ENCODE measurements at regions not wholly inside any gene's neighbourhood (a gene's known extent, or its start where the extent isn't known, plus 50 kb on each side); places are given as distances from the start of the nearest gene placed in this dataset.

DNA sequence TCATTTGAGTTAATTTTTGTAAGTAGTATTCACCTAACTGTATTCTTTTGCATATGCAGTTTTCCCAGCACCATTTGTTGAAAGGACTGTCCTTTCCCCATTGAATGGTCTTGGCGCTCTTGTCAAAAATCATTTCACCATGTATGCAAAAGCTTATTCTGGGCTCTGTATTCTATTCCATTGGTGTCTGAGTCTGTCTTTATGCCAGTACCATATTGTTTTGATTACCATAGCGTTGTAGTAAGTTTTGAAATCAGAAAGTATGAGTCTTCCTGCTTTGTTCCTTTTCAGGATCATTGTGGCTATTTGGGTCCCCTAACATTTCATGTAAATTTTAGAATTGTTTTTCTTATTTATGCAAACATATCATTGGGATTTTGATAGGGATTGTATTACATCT, 508.7 kb upstream of the RGS6 start:
- Histone ChIP-seq H3K4me1 (no peaks in the 10 kb centered on the region), H3K27ac (no peak overlapping the region), H3K36me3 (no peaks in the 10 kb centered on the region), H3K9me3 (peaks cover 0 to 21% (median 0%) of the 10 kb centered on the region in 3 donors), H3K4me3 (no peak overlapping the region), H3K27me3 (no peaks in the 10 kb centered on the region)
- TF ChIP-seq EP300 (IDR thresholded peaks at IDR 0.05) (no peak), POLR2AphosphoS5 (IDR thresholded peaks at IDR 0.05) (no peak), POLR2A (IDR thresholded peaks at IDR 0.05) (no peak)
- TF ChIP-seq, protein P1, sequence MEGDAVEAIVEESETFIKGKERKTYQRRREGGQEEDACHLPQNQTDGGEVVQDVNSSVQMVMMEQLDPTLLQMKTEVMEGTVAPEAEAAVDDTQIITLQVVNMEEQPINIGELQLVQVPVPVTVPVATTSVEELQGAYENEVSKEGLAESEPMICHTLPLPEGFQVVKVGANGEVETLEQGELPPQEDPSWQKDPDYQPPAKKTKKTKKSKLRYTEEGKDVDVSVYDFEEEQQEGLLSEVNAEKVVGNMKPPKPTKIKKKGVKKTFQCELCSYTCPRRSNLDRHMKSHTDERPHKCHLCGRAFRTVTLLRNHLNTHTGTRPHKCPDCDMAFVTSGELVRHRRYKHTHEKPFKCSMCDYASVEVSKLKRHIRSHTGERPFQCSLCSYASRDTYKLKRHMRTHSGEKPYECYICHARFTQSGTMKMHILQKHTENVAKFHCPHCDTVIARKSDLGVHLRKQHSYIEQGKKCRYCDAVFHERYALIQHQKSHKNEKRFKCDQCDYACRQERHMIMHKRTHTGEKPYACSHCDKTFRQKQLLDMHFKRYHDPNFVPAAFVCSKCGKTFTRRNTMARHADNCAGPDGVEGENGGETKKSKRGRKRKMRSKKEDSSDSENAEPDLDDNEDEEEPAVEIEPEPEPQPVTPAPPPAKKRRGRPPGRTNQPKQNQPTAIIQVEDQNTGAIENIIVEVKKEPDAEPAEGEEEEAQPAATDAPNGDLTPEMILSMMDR (IDR thresholded peaks at IDR 0.05): no peak
- no peak for ATAC-seq
- WGBS, 2 donors (ENCODE audit: low coverage in 1 of 2): 100% methylated on average over 2 of the region's 2 CpGs

DNA sequence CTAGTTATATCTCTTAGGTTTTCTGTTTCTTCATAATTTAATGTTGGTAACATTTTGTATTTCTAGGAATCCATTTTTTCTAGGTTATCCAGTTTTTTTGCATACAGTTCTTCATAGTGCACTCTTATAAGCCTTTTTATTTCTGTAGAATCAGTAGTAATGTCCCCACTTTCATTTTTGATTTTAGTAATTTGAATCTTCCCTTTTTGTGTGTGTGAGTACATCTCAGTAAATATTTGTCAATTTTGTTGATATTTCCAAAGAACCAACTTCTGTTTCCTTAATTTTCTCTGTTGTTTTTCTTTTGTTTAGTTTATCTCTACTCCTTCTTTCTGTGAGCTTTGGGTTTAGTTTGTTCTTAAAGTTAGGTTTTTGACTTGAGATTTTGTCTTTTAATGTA, 507.3 kb upstream of the RGS6 start:
- no peaks in the 10 kb centered on the region for H3K36me3 ChIP-seq
- H3K4me3 ChIP-seq: no peak overlapping the region
- H3K4me1 ChIP-seq: no peaks in the 10 kb centered on the region
- no peak for TF ChIP-seq EP300 (IDR thresholded peaks at IDR 0.05)
- TF ChIP-seq POLR2A (IDR thresholded peaks at IDR 0.05): no peak
- no peak for TF ChIP-seq POLR2AphosphoS5 (IDR thresholded peaks at IDR 0.05)
- TF ChIP-seq, protein P1 (IDR thresholded peaks at IDR 0.05): no peak
- H3K9me3 ChIP-seq: peaks cover 0 to 21% (median 0%) of the 10 kb centered on the region in 3 donors
- H3K27ac ChIP-seq: no peak overlapping the region
- H3K27me3 ChIP-seq: no peaks in the 10 kb centered on the region
- ATAC-seq: no peak

DNA sequence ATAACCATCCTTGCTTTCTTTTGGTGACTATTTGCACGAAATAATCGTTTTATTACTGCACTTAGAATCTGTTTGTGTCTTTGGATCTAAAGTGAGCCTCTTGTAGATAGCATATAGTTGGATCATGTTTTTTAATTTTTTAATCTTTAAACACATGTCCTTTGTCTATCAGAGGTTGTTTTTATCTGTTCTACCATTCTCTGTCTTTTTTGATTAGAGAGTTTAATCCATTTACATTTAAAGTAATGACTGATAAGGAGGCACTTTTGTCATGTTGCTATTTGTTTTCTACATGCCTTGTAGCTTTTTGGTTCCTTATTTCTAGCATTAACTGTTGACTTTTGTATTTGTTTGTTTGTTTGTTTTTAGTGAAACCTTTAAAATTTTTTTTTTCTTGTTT, 506.2 kb upstream of the RGS6 start:
- 83 to 100% methylated on average over 2 of the region's 2 CpGs for WGBS, 2 donors (ENCODE audit: low coverage in 1 of 2)
- no peak for ATAC-seq

DNA sequence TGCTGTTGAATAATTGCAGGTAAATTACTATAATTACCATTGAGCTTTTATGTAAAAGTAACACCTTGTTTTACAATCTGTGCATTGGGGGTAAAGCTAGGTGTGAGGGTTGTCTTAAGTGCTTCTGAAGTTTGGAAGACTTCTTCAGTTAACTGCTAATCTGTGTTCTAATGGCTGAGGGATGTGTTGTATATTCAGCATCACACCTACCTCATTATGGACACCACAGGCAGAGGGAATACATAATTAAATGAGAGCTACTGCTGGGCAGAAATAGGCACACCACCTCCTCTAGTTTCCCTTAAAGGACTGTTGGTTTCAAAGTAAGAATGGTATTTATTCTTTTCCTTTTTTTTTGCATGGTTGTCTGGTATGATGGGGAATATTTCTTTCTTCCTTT, 502.3 kb upstream of the RGS6 start:
- Histone ChIP-seq H3K36me3 (no peaks in the 10 kb centered on the region), H3K27me3 (no peaks in the 10 kb centered on the region), H3K27ac (no peak overlapping the region), H3K4me3 (no peak overlapping the region), H3K9me3 (peaks cover 0 to 11% (median 0%) of the 10 kb centered on the region in 3 donors), H3K4me1 (no peaks in the 10 kb centered on the region)
- TF ChIP-seq POLR2A (IDR thresholded peaks at IDR 0.05): no peak
- TF ChIP-seq EP300 (IDR thresholded peaks at IDR 0.05): no peak
- TF ChIP-seq, protein P1 (IDR thresholded peaks at IDR 0.05): no peak
- no peak for TF ChIP-seq POLR2AphosphoS5 (IDR thresholded peaks at IDR 0.05)
- no peak for ATAC-seq

More for the DNA sequence above, 506.2 kb upstream of the RGS6 start:
- H3K36me3 ChIP-seq: no peaks in the 10 kb centered on the region
- no peaks in the 10 kb centered on the region for H3K4me1 ChIP-seq
- no peak overlapping the region for H3K27ac ChIP-seq
- TF ChIP-seq POLR2A (IDR thresholded peaks at IDR 0.05) (no peak), POLR2AphosphoS5 (IDR thresholded peaks at IDR 0.05) (no peak), EP300 (IDR thresholded peaks at IDR 0.05) (no peak)
- peaks cover 0 to 21% (median 0%) of the 10 kb centered on the region in 3 donors for H3K9me3 ChIP-seq
- H3K27me3 ChIP-seq: no peaks in the 10 kb centered on the region
- H3K4me3 ChIP-seq: no peak overlapping the region

DNA sequence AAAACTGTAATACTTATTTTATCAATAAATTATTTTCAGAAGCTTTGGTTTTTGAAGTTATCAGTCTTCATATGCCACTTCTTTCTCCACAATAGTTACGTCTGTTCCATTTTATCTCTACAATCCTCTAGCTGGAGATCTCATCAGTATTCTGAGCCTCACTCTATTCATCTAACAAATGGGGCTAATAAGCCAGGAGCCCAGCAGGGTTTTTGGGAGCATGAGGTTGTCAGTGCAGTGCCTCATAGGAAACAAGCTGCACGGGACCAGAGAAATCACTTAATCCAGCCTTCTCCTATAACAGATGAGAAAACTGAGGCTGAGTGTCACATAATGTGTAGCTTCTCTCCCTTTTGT, 501.9 kb upstream of the RGS6 start:
- 83 to 88% methylated on average over 1 to 2 of the region's 2 CpGs for whole genome bisulfite sequencing, 2 donors (ENCODE audit: low coverage in 1 of 2)
- Histone ChIP-seq H3K27me3 (no peaks in the 10 kb centered on the region), H3K4me1 (no peaks in the 10 kb centered on the region), H3K4me3 (no peak overlapping the region), H3K36me3 (no peaks in the 10 kb centered on the region), H3K27ac (no peak overlapping the region), H3K9me3 (peaks cover 0 to 11% (median 0%) of the 10 kb centered on the region in 3 donors)
- ATAC-seq: no peak
- TF ChIP-seq POLR2AphosphoS5 (IDR thresholded peaks at IDR 0.05) (no peak), EP300 (IDR thresholded peaks at IDR 0.05) (no peak), POLR2A (IDR thresholded peaks at IDR 0.05) (no peak)
- TF ChIP-seq, protein P1 (IDR thresholded peaks at IDR 0.05): no peak
